Panc1 (cell line): ENCODE measurements at regions not wholly inside any gene's neighbourhood (a gene's known extent, or its start where the extent isn't known, plus 50 kb on each side); places are given as distances from the start of the nearest gene placed in this dataset.

Experiments used
- ATAC-seq: fragments of 200-7000 bp; cut with Tn5 transposase; 2 replicates; pipeline ENCODE4 v1.9.1; 2020; ENCODE audit warnings: mild to moderate bottlenecking, moderate library complexity
- BruUV-seq: library from RNA; stranded (reverse); fragments of 400-500 nt; replicated peaks from 2 replicates; lab custom pipeline; 2021; lab: Mats Ljungman, UMichigan
- CTCF ChIA-PET: fragments of 300-600 bp; sonication (Branson Sonifier 250); formaldehyde crosslinking; loops from one replicate; lab custom pipeline; 2022; ENCODE audit warnings: antibody characterized with exemption; lab: Charles Lee
- POLR2A ChIA-PET: fragments of 300-600 bp; sonication (Branson Sonifier 250); formaldehyde crosslinking; loops from one replicate; lab custom pipeline; 2022; ENCODE audit warnings: antibody characterized with exemption; lab: Charles Lee
- DNase-seq: peaks from one replicate; pipeline ENCODE4 v3.0.0-alpha.2; 2010; ENCODE audit warnings: low read depth, low spot score
- H3K27ac ChIP-seq: 2 replicates; pipeline ENCODE4 v1.5.1; 2011; ENCODE audit warnings: mild to moderate bottlenecking, low read length, inconsistent platforms
- H3K27me3 ChIP-seq: fragments of 200-500 bp; sonication (Bioruptor generic); 2 replicates; pipeline ENCODE4 v1.6.0; 2014; ENCODE audit warnings: low read length, inconsistent platforms; ENCODE audit not compliant: control insufficient read depth, insufficient read depth
- H3K36me3 ChIP-seq: fragments of 200-500 bp; sonication (Bioruptor generic); 2 replicates; pipeline ENCODE4 v1.5.1; 2014; ENCODE audit warnings: inconsistent platforms, mild to moderate bottlenecking, low read length, moderate library complexity; ENCODE audit not compliant: control insufficient read depth, insufficient read depth
- H3K4me1 ChIP-seq: 2 replicates; pipeline ENCODE4 v1.5.1; 2011; ENCODE audit warnings: inconsistent platforms, mild to moderate bottlenecking, low read length, moderate library complexity; ENCODE audit not compliant: control insufficient read depth, insufficient read depth
- H3K4me3 ChIP-seq, 2 experiments: 2 replicates each; pipeline ENCODE4 v1.5.1; 2011 to 2012; ENCODE audit warnings: low read depth in 2 of 2, low read length in 2 of 2, mild to moderate bottlenecking in 2 of 2, inconsistent platforms in 1 of 2, moderate library complexity in 1 of 2
- H3K9me3 ChIP-seq: fragments of 200-500 bp; sonication (Bioruptor generic); 2 replicates; pipeline ENCODE4 v1.5.1; 2014; ENCODE audit warnings: low read depth, mild to moderate bottlenecking, inconsistent platforms, low read length, moderate library complexity; ENCODE audit not compliant: control insufficient read depth, insufficient read depth
- POLR2AphosphoS5 ChIP-seq: IDR thresholded peaks from 2 replicates; pipeline ENCODE4 v1.6.1; 2012; ENCODE audit warnings: mild to moderate bottlenecking, low read depth, low read length, moderate library complexity
- SIN3A ChIP-seq: IDR thresholded peaks from 2 replicates; pipeline ENCODE4 v1.6.1; 2012; ENCODE audit warnings: low read depth, mild to moderate bottlenecking, low read length, moderate library complexity, borderline replicate concordance; ENCODE audit not compliant: insufficient read depth
- TCF7L2 ChIP-seq: IDR thresholded peaks from 2 replicates; pipeline ENCODE4 v1.6.1; 2011; ENCODE audit warnings: mild to moderate bottlenecking, low read depth, low read length, inconsistent platforms
- in situ Hi-C: cut with HindIII; loops from 2 replicates; pipeline ENCODE4 v1.10.0; 2016; ENCODE audit warnings: low sequenced_read_pairs, low pct_unique_long_range_greater_than_20kb
- intact Hi-C: fragments of 100-400 bp; cut with micrococcal nuclease; formaldehyde crosslinking; loops from one replicate; pipeline ENCODE4 v1.10.0; 2022; ENCODE audit not compliant: unreplicated experiment
- TF ChIP-seq, protein P1 (sequence below), 2 experiments: IDR thresholded peaks; 2 replicates each; pipeline ENCODE4 v1.6.1; 2011 to 2012; ENCODE audit warnings: low read depth in 2 of 2, control low read depth in 1 of 2, low read length in 1 of 2, mild to moderate bottlenecking in 1 of 2, moderate library complexity in 1 of 2; ENCODE audit not compliant: insufficient read depth in 1 of 2
- TF ChIP-seq, protein P2 (sequence below): fragments of 450-650 bp; IDR thresholded peaks from 2 replicates; pipeline ENCODE4 v1.5.1; 2017; ENCODE audit warnings: mild to moderate bottlenecking

DNA sequence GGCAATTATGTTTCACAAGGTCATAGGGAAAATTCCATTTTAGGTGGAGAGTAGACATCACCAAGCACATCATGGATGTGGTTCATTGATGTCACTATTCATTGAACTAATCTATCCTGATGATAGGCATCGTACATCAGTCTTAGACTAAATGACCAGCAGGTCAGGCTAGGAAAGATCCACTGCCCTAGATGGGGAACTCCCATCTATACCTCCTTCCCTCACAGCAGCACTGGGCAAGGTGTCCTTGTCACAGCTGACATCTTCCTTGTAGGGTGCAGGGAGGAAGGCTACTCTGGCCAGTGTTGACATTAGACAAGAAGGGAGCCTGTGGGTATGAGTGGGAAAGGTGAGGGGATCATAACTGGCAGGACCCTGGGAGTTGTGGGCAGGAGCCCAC is 63.8 kb upstream of the CAPRIN2 start:
- no TSS peak for BruUV-seq
- ATAC-seq: no peak

DNA sequence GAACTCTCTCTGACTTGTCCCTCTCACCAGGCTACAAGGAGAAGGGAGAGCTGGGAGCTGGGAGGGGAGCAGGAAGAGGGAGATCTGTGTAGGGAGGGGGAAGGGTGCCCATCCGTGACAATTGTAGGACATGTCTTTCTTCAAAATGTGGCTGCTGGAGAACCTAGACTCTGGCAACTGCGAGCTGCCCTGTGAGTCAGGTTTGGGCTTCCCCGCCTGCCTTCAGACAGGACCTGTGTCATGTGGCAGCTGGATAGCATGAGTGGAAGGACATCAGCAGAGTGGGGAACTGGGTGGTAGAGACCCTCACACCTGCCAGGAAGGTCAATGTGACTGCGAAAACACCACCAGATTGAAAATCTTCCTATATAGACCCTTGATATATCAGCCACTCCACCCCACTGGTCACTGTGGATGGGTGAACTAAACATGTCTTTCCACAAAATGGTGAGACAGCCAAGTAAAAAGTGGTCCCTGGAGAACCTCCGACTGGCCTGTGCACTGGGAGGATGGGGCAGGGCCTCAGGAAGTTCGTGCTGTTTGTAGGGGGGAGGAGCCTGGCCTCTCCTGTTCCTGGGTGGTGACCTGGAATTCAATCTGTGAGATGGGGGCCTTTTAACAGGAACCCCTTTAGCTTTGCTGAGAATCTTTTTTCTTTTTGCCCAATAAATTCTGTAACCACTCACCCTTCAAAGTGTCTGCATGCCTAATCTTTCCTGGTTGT is 62.2 kb upstream of the CAPRIN2 start:
- intact Hi-C loops: no loop called here
- H3K4me3 ChIP-seq: no peak overlapping the region
- CTCF ChIA-PET: no interaction called here
- in situ Hi-C loops: no loop called here
- BruUV-seq: no TSS peak
- no peak for TF ChIP-seq POLR2AphosphoS5
- no peak for TF ChIP-seq SIN3A
- no peak for TF ChIP-seq TCF7L2
- TF ChIP-seq, protein P1, sequence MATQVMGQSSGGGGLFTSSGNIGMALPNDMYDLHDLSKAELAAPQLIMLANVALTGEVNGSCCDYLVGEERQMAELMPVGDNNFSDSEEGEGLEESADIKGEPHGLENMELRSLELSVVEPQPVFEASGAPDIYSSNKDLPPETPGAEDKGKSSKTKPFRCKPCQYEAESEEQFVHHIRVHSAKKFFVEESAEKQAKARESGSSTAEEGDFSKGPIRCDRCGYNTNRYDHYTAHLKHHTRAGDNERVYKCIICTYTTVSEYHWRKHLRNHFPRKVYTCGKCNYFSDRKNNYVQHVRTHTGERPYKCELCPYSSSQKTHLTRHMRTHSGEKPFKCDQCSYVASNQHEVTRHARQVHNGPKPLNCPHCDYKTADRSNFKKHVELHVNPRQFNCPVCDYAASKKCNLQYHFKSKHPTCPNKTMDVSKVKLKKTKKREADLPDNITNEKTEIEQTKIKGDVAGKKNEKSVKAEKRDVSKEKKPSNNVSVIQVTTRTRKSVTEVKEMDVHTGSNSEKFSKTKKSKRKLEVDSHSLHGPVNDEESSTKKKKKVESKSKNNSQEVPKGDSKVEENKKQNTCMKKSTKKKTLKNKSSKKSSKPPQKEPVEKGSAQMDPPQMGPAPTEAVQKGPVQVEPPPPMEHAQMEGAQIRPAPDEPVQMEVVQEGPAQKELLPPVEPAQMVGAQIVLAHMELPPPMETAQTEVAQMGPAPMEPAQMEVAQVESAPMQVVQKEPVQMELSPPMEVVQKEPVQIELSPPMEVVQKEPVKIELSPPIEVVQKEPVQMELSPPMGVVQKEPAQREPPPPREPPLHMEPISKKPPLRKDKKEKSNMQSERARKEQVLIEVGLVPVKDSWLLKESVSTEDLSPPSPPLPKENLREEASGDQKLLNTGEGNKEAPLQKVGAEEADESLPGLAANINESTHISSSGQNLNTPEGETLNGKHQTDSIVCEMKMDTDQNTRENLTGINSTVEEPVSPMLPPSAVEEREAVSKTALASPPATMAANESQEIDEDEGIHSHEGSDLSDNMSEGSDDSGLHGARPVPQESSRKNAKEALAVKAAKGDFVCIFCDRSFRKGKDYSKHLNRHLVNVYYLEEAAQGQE (IDR thresholded peaks at IDR 0.05; ENCODE audit: insufficient read depth in 1 of 2, low read depth in 2 of 2, low read length in 1 of 2): no peak
- TF ChIP-seq, protein P2, sequence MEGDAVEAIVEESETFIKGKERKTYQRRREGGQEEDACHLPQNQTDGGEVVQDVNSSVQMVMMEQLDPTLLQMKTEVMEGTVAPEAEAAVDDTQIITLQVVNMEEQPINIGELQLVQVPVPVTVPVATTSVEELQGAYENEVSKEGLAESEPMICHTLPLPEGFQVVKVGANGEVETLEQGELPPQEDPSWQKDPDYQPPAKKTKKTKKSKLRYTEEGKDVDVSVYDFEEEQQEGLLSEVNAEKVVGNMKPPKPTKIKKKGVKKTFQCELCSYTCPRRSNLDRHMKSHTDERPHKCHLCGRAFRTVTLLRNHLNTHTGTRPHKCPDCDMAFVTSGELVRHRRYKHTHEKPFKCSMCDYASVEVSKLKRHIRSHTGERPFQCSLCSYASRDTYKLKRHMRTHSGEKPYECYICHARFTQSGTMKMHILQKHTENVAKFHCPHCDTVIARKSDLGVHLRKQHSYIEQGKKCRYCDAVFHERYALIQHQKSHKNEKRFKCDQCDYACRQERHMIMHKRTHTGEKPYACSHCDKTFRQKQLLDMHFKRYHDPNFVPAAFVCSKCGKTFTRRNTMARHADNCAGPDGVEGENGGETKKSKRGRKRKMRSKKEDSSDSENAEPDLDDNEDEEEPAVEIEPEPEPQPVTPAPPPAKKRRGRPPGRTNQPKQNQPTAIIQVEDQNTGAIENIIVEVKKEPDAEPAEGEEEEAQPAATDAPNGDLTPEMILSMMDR: no peak
- DNase-seq: no peak
- H3K36me3 ChIP-seq: no peaks in the 10 kb centered on the region
- H3K4me1 ChIP-seq: peaks cover 9% of the 10 kb centered on the region
- no peak overlapping the region for H3K27ac ChIP-seq
- H3K9me3 ChIP-seq: no peaks in the 10 kb centered on the region
- POLR2A ChIA-PET: no interaction called here
- ATAC-seq: no peak
- H3K27me3 ChIP-seq: no peaks in the 10 kb centered on the region; the same call in 1 of the 2 replicates

More for the DNA sequence above, 63.8 kb upstream of the CAPRIN2 start:
- no peak overlapping the region for H3K4me3 ChIP-seq
- H3K36me3 ChIP-seq: no peaks in the 10 kb centered on the region
- ChIA-PET CTCF (no interaction called here), POLR2A (no interaction called here)
- H3K4me1 ChIP-seq: peaks cover 10% of the 10 kb centered on the region
- intact Hi-C loops: no loop called here
- H3K27me3 ChIP-seq: no peaks in the 10 kb centered on the region; the same call in 1 of the 2 replicates
- no peak for DNase-seq
- in situ Hi-C loops: no loop called here
- H3K27ac ChIP-seq: no peak overlapping the region
- no peaks in the 10 kb centered on the region for H3K9me3 ChIP-seq
- no peak for TF ChIP-seq TCF7L2
- TF ChIP-seq, protein P2: no peak
